IPS DF 4.7 (cell line): ENCODE measurements at regions not wholly inside any gene's neighbourhood (a gene's known extent, or its start where the extent isn't known, plus 50 kb on each side); places are given as distances from the start of the nearest gene placed in this dataset.
"Not testable (repeated sequence)": the region's sequence is repeated elsewhere in the genome, so short reads cannot be mapped to it uniquely, and the experiment has no call there.

Experiments
- DNase-seq: peaks from one replicate; pipeline ENCODE4 v3.0.0-alpha.2; 2013; ENCODE audit warnings: low spot score; ENCODE audit errors: extremely low read depth

- DNase-seq = no peak
These were observed 173.8 kb upstream of the CNOT2 start for GRCh38 chr12:70069221-70070105.

DNA sequence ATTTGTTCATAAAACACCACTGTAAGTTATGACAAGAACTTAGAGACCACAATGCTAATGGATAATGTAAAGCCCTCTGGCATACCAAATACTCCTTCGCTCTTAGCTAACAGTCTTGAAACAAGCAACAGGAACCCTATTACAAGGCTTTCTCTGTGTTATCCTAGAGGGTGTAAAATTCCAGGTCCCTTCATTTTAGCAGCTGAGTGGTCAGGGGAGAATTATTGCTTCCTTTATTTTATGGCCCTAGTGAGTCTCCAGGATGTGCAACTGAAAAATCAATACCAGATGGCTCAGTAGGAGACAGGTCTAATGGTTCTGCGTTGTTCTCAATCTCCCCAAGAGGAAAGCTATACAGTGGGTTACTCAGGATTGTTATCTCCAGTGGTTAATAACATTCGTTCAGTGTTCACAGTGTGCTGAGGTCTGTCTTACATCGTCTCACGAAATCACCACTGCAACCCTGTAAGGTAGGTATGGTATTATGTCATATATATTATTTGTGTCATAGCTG, 172.7 kb upstream of the CNOT2 start:
- no peak for DNase-seq

- no peak for DNase-seq
These were observed 168.7 kb upstream of the CNOT2 start for GRCh38 chr12:70074510-70074909.

GRCh38 chr12:70077441-70077840, 165.8 kb upstream of the CNOT2 start:
- DNase-seq = no peak

GRCh38 chr12:70078161-70078560, 165.1 kb upstream of the CNOT2 start:
- DNase-seq = no peak

DNA sequence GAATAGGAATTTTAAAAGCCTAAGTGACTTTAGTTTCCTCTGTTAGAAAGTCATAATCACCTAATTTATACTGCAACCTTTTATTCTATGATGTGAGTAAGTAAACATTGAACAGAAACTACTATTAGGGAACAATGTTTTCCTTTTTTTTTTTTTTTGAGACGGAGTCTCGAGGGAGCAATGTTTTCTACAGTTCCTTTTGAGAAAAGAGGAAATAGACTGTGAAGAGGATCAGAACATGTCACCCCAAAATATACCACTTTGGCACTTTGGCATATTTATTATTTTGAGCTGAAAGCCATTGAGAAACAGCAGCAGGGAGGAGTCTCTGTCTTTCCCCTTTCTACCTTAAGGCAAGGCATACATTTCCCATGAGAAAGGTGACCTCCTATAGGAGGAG, 162.7 kb upstream of the CNOT2 start:
- no peak for DNase-seq

DNA sequence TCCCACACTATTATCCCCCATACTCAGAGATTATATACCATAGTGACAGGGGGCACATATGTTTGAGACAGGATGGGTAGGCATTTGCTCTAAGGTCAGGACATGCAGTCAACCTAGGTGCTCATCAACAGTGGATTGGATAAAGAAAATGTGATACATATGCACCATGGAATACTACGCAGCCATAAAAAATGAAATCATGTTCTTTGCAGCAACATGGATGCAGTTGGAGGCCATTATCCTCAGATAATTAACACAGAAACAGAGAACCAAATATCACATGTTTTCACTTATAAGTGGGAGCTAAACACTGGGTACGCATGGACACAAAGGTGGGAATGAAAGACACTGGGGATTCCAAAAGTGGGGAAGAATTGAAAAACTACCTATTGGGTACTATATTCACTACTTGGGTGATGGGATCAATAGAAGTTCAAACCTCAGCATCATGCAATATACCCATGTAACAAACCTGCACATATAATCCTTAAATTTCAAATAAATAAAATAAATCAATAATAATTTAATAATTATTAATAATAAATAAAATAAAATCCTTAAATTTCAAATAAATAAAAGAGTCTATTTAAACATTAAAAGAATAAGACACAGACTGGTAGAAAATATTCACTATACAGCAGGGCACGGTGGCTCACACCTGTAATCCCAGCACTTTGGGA, 160.1 kb upstream of the CNOT2 start:
- DNase-seq = no peak

- DNase-seq = no peak
These were observed 159.6 kb upstream of the CNOT2 start for GRCh38 chr12:70083677-70084020.

DNA sequence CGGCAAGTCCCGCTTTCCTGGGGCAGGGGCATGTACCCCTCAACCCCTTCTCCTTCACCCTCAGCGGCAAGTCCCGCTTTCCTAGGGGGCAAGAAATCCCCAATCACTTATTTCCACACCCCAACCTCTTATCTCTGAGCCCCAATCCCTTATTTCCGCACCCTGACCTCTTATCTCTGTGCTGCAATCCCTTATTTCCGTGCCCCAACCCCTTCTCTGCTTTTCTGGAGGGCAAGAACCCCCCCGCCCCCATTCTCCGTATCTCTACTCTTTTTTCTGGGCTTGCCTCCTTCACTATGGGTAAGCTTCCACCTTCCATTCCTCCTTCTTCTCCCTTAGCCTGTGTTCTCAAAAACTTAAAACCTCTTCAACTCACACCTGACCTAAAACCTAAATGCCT, 156.9 kb upstream of the CNOT2 start:
- not testable (repeated sequence) for DNase-seq

DNA sequence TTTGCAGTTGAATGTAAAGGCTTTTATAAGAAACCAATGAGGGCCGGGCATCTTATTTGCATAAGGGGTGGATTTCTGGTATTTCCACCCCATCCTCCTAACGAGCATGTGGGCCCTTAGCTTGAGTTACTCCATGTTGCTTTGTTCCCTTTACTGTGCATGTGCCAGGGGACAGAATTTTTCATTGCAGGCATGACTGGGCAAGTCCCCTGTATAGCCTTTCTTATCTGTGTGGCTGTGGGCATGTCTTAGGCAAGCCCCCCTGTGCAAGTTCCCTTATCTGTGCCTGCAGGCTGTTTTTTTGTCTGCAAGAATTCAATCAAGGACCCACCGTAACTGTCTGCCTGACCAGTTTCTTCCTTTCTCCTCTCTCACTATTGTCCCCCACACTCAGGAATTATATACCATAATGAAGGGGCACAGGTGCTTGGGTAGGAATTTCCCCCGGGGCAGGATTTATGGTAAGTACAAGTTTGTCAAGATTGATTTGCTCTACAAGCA, 152.2 kb upstream of the CNOT2 start:
- no peak for DNase-seq

GRCh38 chr12:70094467-70094866, 148.8 kb upstream of the CNOT2 start:
- DNase-seq = no peak

GRCh38 chr12:70096759-70097410, 146.3 kb upstream of the CNOT2 start:
- DNase-seq = no peak

DNA sequence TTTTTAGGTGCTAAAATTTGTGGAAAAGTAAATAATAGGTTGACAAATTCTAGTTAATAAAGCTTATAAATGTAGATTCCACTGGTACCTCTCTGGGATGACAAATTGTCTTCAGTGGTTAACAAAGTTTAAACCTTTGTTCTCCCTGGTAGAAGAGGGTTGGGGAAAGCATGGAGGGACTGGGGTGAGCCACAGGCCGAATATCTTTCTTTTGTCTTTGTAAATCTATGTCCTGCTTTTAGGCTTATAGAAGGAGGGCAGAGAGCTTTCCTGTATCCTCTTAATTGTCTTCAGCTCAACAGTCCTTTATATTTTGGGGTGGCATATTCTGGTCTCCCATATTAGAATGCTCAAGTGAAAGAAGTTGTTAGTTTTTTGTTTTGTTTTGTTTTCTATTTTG, 142.2 kb upstream of the CNOT2 start:
- no peak for DNase-seq

DNA sequence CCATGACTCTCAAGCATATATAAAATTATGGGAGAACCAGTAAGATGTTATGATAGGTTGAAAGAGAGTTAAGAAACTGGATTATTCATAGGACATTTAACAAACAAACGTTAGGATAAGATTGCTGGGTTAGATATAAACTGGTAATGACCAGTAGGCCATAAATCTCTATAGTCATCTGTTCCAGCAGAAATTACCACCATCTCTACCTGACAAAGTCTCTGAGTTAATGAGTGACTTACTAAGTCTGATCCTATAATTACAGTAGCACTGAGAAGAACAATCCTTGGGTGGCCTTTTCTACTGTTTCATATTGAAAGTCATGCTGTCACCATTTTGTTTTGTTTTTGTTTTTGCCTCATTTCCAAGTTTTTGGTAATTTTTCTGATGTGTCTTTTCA, 136.9 kb upstream of the CNOT2 start:
- no peak for DNase-seq

- DNase-seq = no peak
These were observed 133.1 kb upstream of the CNOT2 start for GRCh38 chr12:70110085-70110484.

DNA sequence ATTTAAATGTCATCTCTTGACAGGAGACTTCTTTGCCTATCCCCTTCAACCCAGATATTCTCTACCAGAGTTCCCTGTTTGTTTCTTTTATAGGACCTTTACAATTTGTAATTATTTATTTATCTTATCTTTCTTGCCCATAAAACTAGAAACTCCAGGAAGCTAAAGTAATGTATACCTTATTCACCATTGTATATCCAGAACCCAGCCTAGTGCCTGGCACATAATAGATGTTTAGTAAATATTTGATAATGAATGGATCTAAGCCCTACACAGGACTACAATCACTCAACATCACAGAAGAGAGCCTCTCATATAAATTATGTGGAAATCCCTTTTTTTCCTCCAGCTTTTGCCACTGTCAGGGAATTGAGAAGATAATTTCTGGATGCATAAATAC, 125.6 kb upstream of the CNOT2 start:
- no peak for DNase-seq

DNA sequence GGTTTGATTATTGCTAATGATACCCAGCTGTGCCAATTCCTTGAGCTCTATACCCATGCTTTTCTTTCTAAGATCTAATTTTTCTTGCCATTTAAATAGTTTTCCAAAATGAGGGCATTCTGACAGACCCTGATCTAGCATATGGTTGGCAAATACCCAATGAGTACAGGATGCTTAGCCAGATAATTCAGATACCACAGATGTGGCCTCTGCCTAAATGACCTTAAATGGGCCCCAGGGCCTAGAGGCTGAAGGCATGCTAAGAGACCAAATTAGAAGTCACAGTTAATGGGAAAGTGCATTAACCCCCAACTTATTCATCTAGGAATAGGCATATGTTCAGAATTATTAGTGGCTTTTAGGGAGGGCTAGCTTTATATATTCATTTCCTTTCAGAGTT, 122.3 kb upstream of the CNOT2 start:
- DNase-seq = no peak

DNA sequence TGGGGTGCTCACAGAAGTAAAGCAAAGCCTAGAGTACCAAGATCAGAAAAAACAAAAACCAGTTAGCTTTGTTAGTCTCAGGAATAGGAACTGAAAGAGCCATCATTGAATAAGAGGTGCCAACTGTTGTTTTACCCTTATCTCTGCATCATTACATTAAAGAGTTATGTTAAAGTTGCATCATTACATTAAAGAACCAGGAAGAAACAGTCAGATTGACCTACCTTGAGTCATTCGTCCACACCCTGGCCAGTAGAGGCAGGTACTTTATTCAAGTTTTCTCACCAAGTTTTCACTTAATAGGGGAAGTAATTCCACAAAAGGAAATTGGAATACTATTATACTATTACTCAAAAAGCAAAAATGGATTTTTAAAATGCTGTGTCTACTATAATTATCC, 121.7 kb upstream of the CNOT2 start:
- DNase-seq = no peak

DNA sequence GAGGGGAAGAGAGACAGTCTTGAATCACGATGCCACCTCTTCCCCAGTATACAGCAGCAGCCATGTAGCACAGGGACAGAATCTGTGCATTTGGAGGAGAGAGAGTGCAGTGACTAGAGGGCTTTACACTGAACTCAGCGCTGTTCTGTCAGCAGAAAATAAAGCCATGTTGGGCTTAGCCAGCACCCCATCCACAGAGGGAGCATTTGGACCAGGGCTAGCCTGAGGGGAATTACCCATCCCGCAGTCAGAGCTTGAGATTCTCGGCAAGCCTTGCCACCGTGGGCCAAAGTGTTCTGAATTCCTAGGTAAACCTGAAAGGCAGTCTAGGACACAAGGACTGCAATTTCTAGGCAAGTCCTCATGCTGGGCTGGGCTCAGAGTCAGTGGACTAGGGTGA, 120.4 kb upstream of the CNOT2 start:
- no peak for DNase-seq

- no peak for DNase-seq
These were observed 94.2 kb upstream of the CNOT2 start for GRCh38 chr12:70149013-70149412.

DNA sequence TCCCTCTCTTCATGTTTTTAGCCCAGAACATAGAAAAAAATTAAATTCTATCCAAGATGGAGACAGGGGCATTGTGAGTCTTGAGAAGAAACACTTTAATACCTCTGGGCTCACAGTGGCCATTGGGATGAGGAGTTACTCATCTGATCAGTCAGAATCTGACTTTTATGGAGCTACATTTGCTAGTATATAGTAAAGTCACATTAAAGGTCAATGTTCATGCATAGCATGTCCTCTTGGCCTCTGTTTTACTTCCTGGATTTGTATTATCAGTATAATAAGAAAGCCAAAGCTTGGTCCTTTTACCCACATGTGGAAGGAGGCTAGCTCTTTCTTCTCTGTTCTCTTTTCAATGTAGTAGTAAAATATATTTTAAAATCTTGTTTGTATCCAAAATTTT, 93.6 kb upstream of the CNOT2 start:
- no peak for DNase-seq

GRCh38 chr12:70150230-70150629, 93.0 kb upstream of the CNOT2 start:
- no peak for DNase-seq
